HG02885 (cell line): ENCODE measurements at regions not wholly inside any gene's neighbourhood (a gene's known extent, or its start where the extent isn't known, plus 50 kb on each side); places are given as distances from the start of the nearest gene placed in this dataset.
"Not testable (repeated sequence)": the region's sequence is repeated elsewhere in the genome, so short reads cannot be mapped to it uniquely, and the experiment has no call there.

Source experiments
- ATAC-seq: cut with Tn5 transposase; IDR thresholded peaks from one replicate; pipeline ENCODE4 v1.9.1; 2021; ENCODE audit warnings: mild to moderate bottlenecking; ENCODE audit not compliant: unreplicated experiment, poor library complexity

DNA sequence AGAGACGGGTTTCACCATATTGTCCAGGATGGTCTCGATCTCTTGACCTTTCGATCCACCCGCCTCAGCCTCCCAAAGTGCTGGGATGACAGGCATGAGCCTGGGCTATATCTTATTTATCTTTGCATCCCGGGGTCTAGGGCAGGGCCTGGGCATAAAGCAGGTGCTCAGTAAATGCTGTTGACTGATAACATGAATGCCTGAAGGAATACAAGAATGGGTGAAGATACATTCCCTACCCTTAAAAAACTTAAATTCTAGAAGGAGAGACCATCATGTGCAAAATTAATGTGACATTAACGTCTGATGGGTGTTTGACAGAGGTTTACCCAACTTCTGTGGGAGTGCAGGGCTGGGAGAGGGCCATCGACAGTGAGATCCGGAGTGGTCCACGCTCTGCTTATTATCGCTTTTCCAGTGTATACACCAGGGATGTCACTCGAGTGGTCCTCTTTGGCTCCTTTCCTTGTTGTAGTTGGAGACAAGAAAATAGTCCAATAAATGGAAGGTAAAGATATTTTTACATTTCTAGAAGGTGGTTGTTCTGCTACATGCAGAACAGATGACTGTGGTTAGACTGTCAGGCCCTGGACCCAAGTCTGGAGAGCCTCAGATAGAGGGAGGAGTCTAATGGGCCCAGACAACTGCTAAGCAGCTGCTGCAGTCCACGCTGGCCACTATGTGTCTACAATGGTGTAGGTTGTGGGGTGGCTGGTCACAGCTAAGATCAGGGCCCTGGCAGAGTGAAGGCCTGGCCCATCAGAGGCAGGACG lies 131.7 kb downstream of the MYCN start:
- no peak for ATAC-seq

GRCh38 chr2:16071039-16071864 lies 130.9 kb downstream of the MYCN start:
- ATAC-seq, result no peak

DNA sequence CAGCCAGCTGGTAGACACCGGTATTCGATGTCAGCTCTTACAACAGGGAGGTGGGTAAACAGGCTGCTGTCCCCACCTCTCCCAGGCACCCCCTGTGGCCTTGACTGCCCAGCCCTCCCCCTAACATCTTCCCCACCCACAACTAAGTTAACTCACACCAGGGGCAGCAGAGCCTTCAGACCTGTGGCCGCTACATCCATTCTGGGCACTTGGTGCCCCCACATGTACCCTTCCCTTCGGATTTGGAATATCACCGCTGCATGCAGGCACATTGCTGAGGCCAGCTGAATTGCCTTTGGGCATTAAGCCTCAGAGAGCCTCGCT lies 130.3 kb downstream of the MYCN start:
- no peak for ATAC-seq

- ATAC-seq, result no peak
Observed at GRCh38 chr2:16069933-16070647, 129.7 kb downstream of the MYCN start.

DNA sequence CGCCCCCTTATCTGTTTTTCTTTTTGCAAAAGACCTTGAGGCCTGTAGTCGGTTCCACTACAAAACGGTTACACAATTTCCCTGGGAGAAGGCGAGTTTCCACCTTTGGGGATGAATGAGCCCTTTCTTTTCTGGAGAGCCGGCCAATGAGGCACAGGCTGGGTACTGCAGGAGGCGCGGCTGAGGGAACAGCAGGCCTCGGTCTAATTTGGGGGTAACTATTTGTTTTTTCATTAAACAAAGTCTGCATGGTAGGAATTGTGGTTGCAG lies 129.2 kb downstream of the MYCN start:
- no peak for ATAC-seq

GRCh38 chr2:16068552-16068940 lies 128.2 kb downstream of the MYCN start:
- ATAC-seq, result no peak

- no peak for ATAC-seq
Observed at GRCh38 chr2:16067866-16068551, 127.7 kb downstream of the MYCN start.

DNA sequence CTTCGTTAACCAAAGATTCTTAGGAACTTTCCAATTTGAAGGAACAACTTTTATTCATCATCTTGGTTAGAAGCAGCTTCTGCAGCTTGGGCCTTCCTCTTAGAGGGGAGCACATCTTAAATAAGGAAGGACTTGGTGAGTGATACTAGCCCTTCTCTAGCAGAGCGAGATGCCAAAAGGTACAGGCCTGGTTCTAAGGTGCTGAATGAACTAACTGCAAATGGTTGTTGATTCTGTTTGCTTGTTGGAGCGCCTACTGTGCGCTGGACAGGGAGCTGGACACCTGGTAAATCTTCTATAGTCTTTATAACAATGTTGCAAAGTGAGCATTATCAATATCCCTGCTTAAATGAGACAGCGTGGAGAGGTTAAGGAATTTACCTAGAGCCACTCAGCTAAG lies 127.1 kb downstream of the MYCN start:
- no peak for ATAC-seq

GRCh38 chr2:16067037-16067406 lies 126.7 kb downstream of the MYCN start:
- no peak for ATAC-seq

- no peak for ATAC-seq
Observed at GRCh38 chr2:16066261-16067036, 126.1 kb downstream of the MYCN start.

DNA sequence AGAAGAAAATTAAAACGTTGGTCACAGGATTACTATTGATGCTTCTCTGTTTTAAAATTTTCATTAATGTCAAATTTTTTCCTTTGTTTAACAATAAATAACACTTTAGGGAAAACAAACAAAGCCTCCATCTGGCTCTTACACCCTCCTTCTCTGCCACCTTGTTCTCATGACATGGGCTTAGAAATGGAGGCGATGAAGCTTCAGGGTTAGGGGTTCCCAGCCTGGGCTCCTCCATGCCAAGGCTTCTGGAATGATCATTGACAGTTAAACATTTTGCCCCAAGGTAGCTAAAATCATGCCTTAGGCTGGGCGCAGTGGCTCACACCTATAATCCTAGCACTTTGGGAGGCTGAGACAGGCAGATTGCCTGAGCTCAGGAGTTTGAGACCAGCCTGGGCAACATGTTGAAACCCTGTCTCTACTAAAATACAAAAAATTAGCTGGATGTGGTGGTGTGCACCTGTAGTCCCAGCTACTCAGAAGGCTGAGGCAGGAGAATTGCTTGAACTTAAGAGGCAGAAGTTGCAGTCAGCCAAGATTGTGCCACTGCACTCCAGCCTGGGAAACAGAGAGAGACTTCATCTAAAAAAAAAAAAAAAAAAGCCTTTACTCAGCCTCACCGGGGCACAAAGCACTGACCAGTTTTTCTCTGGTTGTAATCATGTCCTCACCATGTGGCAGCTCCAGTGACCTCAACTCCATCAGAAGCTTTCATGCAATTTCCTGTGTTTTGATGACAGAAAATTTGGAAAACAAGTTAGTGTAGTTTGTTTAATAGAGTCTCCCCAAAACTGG lies 125.1 kb downstream of the MYCN start:
- ATAC-seq, result not testable (repeated sequence)

DNA sequence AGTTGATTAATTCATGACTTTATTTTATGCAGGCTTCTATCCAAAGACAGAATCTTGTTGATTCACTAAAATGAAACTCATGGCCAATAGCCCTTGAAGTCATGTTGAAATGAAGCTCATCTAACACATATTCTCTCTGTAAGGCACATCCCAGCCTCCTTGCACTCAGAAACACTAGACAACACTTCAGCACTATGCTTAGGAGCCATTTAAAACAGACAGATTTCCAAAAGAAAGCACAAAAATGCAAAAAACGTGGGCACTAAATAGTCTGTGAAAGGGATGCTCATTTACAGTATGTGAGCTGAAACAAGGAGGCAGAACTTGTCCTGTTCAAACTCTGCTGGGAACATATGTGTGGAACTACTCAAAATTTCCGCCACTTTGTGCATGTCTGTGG lies 124.4 kb downstream of the MYCN start:
- ATAC-seq, result no peak

DNA sequence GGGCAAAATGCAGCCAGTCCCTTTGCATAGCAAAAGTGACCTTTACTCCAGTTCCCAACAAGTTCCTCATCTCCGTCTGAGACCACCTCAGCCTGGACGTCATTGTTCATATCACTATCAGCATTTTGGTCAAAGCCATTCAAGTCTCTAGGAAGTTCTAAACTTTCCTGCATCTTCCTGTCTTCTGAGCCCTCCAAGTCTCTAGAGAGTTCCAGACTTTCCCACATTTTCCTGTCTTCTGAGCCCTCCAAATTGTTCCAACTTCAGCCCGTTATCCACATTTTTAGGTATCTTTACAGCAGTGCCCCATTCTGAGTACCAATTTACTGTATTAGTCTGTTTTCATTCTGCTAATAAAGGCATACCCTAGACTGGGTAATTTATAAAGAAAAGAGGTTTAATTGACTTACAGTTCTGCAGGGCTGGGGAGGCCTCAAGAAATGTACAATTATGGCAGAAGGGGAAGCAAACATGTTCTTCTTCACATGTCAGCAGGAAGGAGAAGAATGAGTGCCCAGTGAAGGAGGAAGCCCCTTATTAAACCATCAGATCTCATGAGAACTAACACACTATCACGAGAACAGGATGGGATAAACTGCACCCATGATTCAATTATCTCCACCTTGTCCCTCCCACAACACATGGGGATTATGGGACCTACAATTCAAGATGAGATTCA lies 123.7 kb downstream of the MYCN start:
- ATAC-seq, result no peak

DNA sequence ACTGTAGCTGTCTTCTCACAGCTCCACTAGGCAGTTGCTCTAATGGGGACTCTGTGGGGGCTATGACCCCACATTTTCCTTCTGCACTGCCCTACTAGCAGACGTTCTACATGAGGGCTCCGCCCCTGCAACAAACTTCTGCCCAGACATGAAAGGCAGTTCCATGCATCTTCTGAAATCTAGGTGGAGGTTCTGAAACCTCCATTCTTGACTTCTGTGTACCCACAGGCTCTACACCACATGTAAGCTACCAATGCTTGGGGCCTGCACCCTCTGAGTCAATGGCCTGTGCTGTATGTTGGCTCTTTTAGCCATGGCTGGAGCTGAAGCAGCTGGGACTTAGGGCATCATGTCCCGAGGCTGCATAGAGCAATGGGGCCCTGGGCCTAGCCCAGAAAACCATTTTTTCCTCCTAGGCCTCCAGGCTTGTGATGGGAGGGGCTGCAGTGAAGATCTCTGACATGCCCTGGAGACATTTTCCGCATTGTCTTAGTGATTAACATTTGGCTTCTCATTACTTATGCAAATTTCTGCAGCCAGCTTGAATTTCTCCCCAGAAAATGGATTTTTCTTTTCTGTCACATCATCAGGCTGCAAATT lies 123.0 kb downstream of the MYCN start:
- no peak for ATAC-seq

GRCh38 chr2:16062471-16063250 lies 122.3 kb downstream of the MYCN start:
- ATAC-seq, result no peak

GRCh38 chr2:16061441-16062217 lies 121.3 kb downstream of the MYCN start:
- ATAC-seq, result no peak

- ATAC-seq, result no peak
Observed at GRCh38 chr2:16060936-16061338, 120.6 kb downstream of the MYCN start.
